ENCODE measurements at regions not wholly inside any gene's neighbourhood (a gene's known extent, or its start where the extent isn't known, plus 50 kb on each side); places are given as distances from the start of the nearest gene placed in this dataset.

- TF ChIP-seq ETV6 (conservative IDR thresholded peaks at IDR 0.05 in 1 of 2, IDR thresholded peaks at IDR 0.05 in 1 of 2; ENCODE audit: borderline replicate concordance in 1 of 2, low read depth in 1 of 2) (no peak), ZBTB4 (CRISPR knock-in tag; IDR thresholded peaks at IDR 0.05) (no peak), SMAD1 (IDR thresholded peaks at IDR 0.05; ENCODE audit: low read depth, partially characterized antibody) (no peak), CTCF (IDR thresholded peaks at IDR 0.05 in 2 of 3, conservative IDR thresholded peaks at IDR 0.05 in 1 of 3; ENCODE audit: control insufficient read depth in 2 of 3, extremely low read depth in 1 of 3, insufficient read depth in 1 of 3, low read depth in 3 of 3, low read length in 3 of 3) (no peak), TCF7 (IDR thresholded peaks at IDR 0.05; ENCODE audit: borderline replicate concordance) (no peak), CBX5 (IDR thresholded peaks at IDR 0.05; ENCODE audit: low read depth) (no peak), POLR2A (IDR thresholded peaks at IDR 0.05; ENCODE audit: low read depth, low read length) (no peak), RCOR1 (conservative IDR thresholded peaks at IDR 0.05; ENCODE audit: low read depth, low read length) (no peak), TAF1 (IDR thresholded peaks at IDR 0.05; ENCODE audit: borderline replicate concordance, low read depth, low read length) (no peak), GABPA (IDR thresholded peaks at IDR 0.05; ENCODE audit: low read depth) (no peak)
These were observed 267.8 kb downstream of the UTP18 start for GRCh38 chr17:51528111-51528510.

Data from GM12878 (cell line).